ENCODE measurements at regions not wholly inside any gene's neighbourhood (a gene's known extent, or its start where the extent isn't known, plus 50 kb on each side); places are given as distances from the start of the nearest gene placed in this dataset.

GRCh38 chr2:81706856-81707255 lies 1402.3 kb upstream of the LRRTM1 start:
- DNase-seq (ENCODE audit: low spot score): no peak

GRCh38 chr2:81703831-81704230 lies 1399.3 kb upstream of the LRRTM1 start:
- DNase-seq (ENCODE audit: low spot score): no peak

GRCh38 chr2:81692566-81692965 lies 1388.0 kb upstream of the LRRTM1 start:
- no peak for DNase-seq (ENCODE audit: low spot score)

GRCh38 chr2:81675641-81676040 lies 1371.1 kb upstream of the LRRTM1 start:
- no peak for DNase-seq (ENCODE audit: low spot score)

GRCh38 chr2:81672923-81673322 lies 1368.4 kb upstream of the LRRTM1 start:
- no peak for DNase-seq (ENCODE audit: low spot score)

GRCh38 chr2:81672516-81672915 lies 1368.0 kb upstream of the LRRTM1 start:
- DNase-seq (ENCODE audit: low spot score): no peak

- no peak for DNase-seq (ENCODE audit: low spot score)
Measured at GRCh38 chr2:81670885-81671284, 1366.3 kb upstream of the LRRTM1 start.

GRCh38 chr2:81661081-81661480 lies 1356.5 kb upstream of the LRRTM1 start:
- no peak for DNase-seq (ENCODE audit: low spot score)

GRCh38 chr2:81658227-81658626 lies 1353.7 kb upstream of the LRRTM1 start:
- peak; percentile 85 for DNase-seq (ENCODE audit: low spot score)

GRCh38 chr2:81650048-81650971 lies 1345.8 kb upstream of the LRRTM1 start:
- DNase-seq (ENCODE audit: low spot score): no peak

- DNase-seq (ENCODE audit: low spot score): peak; percentile 13
Measured at GRCh38 chr2:81648806-81649205, 1344.3 kb upstream of the LRRTM1 start.

GRCh38 chr2:81648370-81648769 lies 1343.8 kb upstream of the LRRTM1 start:
- DNase-seq (ENCODE audit: low spot score): no peak

GRCh38 chr2:81647715-81648230 lies 1343.2 kb upstream of the LRRTM1 start:
- no peak for DNase-seq (ENCODE audit: low spot score)

GRCh38 chr2:81645745-81646301 lies 1341.3 kb upstream of the LRRTM1 start:
- no peak for DNase-seq (ENCODE audit: low spot score)

- DNase-seq (ENCODE audit: low spot score): no peak
Measured at GRCh38 chr2:81644189-81644588, 1339.6 kb upstream of the LRRTM1 start.

- DNase-seq (ENCODE audit: low spot score): no peak
Measured at GRCh38 chr2:81624825-81625224, 1320.3 kb upstream of the LRRTM1 start.

GRCh38 chr2:81600088-81600487 lies 1295.5 kb upstream of the LRRTM1 start:
- DNase-seq (ENCODE audit: low spot score): no peak

GRCh38 chr2:81598453-81598852 lies 1293.9 kb upstream of the LRRTM1 start:
- DNase-seq (ENCODE audit: low spot score): peak; percentile 7

GRCh38 chr2:81589406-81589805 lies 1284.9 kb upstream of the LRRTM1 start:
- no peak for DNase-seq (ENCODE audit: low spot score)

- DNase-seq (ENCODE audit: low spot score): no peak
Measured at GRCh38 chr2:81583311-81584108, 1279.0 kb upstream of the LRRTM1 start.

GRCh38 chr2:81576713-81577112 lies 1272.2 kb upstream of the LRRTM1 start:
- no peak for DNase-seq (ENCODE audit: low spot score)

GRCh38 chr2:81551040-81551634 lies 1246.6 kb upstream of the LRRTM1 start:
- no peak for DNase-seq (ENCODE audit: low spot score)
